Effector CD8-positive, alpha-beta T cell (primary cell): ENCODE measurements at regions not wholly inside any gene's neighbourhood (a gene's known extent, or its start where the extent isn't known, plus 50 kb on each side); places are given as distances from the start of the nearest gene placed in this dataset.

Experiments used
- DNase-seq: peaks from one replicate; lab custom pipeline; 2025; lab: John Stamatoyannopoulos, UW

DNA sequence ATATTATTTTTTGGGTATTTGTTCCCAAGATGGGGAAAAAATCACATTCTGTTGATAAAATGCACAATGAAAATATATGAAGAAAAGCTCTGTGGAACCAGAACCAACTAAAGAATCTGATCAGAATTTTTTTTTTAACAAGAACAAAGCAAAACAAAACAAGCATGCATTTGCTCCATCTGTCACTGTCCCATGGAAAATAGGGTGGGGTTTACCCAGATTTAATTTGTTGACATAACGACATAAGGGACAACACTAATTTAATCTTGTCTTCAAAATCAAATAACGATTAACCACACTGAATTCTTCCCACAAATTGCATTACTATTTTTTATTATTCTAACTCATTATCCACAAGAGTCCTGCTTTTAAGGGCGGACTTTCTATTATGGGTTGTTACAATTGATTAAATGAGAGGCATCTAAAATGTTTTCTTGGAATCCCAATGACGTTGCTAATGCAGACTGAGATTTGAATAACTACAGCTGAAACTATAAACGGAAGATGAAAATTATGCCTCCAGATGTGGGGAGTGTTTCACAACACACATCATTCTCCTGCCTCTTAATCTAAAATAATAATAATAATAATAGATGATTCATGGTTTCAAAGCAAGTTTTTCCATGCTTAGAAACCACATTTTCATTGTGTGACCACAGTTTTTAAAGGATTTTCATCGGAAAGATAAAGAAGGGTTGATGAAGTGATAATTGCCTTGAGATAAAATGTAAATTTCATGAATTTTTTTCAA, 307.0 kb upstream of the CPEB2 start:
- no peak for DNase-seq

DNA sequence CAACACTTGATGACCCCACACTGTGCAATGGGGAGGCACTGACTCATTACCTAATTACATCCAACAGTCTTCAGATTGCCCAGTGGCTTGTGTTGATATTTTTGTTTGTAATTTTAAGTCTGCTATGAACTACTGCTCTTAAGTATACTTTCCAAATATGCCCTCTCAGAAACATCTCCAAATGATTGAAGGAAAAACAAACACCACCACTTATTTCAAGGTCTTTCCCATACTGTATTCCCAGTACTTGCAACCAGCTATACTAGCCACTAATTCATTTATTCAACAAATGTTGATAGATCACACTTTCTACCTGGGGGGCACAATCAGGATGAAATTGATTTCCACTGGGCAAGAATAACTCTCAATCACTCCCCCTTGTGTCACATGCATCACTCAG, 302.2 kb upstream of the CPEB2 start:
- DNase-seq = no peak

DNA sequence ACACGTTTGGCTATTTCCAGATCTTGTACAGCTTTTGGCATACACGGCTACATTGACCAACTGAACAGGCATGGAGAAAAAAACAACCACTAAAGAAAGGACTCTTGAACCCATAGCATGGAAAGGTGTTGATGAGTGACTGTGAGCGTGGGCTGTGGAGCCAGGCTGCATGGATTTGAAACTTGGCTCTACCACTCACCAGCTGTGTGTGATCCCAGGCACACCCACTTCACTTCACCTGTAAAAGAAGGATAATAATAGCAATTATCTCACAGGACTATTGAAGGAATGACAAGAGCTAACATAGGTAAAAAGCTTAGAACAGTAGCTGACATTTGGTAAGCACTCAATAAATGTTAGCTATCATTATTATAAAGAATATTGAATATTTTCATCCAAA, 301.7 kb upstream of the CPEB2 start:
- DNase-seq = no peak

DNA sequence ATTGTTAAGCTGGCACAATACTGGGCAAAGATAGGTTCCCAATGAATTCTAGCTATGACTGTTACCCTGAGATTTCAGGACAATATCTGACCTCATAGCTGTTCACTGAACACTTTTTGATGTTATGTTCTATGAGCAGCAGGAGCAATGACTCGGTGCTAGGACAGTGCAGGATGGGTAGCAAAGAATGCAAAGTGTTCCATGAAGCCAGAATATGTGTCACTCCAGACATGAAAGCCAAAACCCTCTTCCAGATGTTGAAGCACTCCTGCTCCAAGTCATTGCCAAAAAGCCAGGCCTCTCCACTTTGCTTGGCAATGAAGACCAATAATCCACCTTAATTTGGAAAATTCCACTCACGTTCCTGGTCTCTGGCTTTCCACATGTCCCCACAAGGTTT, 300.9 kb upstream of the CPEB2 start:
- no peak for DNase-seq

DNA sequence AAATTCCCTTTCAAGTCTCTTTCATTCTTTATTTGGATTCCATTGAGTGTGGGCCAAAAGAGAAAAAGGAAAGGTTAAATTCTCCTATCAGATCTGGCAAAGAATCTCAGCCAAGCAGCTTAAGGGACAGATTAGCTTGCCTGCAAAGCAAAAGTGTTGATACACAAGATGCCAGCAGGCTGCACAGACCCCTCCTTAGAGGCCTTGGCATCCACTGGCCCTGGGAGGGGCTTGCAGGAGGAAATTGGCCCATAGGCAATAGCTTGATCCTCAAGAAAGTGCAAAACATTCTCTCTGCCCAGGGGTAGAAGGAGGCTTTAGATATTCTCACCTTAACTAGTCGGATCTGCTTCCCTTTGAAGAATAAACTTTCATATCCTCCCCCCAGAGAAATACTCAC, 300.4 kb upstream of the CPEB2 start:
- DNase-seq = no peak

DNA sequence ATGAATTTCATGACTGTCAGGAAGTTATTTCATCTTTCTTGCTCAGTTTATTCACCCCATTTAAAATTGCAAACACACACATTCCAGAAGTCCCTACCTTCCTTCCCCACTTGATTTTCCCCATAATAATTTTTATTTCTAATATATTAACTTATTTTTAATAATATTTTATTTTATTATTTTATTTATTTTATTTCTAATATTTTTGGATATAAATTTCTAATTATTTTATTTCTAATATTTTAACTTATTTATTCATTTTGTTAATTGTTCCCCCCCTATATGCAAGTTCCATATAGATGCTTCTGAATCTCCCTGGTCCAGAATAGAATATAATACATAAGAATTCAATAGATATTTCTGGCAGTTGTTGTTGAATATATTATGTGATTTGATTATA, 293.7 kb upstream of the CPEB2 start:
- DNase-seq = no peak

DNA sequence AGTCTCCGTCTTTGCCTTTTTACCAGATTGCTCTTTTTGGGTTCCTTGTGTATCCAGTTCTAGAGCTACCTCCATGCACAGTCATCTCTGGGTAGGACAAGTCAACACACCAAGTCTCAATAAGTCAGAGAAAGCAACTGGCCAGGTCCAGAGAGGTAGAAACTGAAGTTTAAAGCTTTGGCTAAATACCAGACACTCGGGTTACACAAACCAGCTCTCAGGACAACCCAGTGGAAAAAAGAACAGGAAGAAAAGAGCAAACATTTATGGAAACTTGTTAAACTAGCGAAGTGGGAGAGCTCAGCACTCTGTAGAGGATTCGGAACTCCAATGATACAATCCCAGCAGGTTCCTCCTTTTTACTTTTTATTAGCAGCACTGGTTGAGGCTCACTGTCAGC, 291.0 kb upstream of the CPEB2 start:
- no peak for DNase-seq

DNA sequence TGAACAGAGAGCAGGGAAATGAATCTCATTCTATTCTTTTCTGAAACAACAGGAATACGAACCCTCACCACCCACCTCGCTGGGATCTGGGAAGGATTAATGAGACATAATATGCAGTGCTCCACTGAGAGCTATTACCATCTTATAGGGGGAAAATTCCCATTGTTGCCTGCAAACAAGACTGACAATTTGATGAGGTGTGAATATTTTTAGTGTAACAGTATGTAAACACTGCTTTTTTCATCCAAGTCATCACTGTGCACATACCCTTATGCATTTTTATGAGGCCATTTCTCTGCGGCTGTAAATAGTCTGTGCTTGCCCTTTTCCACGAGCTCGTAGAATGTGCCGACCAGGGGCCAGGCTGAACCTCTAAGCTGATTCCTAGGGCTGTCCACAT, 285.6 kb upstream of the CPEB2 start:
- DNase-seq = no peak

DNA sequence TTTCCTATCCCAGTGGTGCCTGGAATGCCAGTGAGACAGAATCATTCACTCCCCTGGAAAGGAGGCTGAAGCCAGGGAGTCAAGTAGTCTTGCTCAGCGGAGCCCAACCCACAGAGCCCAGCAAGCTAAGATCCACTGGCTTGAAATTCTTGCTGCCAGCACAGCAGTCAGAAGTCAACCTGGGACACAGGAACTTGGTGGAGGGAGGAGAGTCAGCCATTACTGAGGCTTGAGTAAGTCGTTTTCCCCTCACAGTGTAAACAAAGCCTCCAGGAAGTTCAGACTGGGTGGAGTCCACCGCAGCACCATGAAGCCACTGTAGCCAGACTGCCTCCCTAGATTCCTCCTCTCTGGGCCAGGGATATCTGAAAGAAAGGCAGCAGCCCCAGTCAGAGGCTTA, 283.2 kb upstream of the CPEB2 start:
- no peak for DNase-seq

DNA sequence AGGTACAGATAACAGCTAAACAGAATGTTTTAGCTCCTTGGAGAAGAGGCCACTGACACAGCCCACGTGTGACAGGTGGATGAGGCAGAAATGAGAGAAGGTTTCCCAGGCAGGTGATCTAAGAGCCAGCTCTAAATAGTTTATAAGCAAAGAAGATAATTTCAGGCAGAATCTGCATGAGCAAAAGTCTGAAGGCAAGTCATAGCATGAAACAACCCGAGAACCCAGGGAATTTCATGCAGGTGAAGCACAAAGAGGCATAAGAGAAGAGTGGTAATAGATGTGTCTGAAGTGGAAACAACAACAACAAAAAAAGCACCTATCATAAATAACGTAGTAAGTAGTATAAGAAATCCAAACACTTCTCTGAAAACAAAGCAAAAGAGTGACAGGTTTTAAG, 275.8 kb upstream of the CPEB2 start:
- DNase-seq = no peak

DNA sequence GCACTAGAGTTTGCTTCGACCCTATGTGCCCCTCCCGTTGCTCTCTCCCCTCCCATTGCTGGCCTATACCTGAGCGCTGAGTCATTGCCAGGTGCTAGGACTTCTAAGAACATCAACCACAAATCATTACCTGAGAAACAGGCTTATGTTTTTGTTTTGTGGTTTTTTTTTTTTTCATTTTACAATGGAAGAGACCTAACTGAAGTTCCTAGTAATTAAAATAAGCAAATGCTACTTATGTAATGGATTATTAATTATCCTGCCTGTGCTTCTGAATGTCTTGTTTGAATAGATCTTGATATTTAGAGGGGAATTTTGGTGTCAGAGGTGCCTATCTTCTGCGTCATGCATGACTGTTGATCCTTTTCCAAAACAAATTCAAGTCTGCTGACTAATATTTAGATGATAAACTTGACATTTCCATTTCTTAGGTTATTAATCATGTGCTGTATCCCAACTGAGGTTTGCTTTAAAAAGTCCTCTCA, 275.4 kb upstream of the CPEB2 start:
- no peak for DNase-seq

DNA sequence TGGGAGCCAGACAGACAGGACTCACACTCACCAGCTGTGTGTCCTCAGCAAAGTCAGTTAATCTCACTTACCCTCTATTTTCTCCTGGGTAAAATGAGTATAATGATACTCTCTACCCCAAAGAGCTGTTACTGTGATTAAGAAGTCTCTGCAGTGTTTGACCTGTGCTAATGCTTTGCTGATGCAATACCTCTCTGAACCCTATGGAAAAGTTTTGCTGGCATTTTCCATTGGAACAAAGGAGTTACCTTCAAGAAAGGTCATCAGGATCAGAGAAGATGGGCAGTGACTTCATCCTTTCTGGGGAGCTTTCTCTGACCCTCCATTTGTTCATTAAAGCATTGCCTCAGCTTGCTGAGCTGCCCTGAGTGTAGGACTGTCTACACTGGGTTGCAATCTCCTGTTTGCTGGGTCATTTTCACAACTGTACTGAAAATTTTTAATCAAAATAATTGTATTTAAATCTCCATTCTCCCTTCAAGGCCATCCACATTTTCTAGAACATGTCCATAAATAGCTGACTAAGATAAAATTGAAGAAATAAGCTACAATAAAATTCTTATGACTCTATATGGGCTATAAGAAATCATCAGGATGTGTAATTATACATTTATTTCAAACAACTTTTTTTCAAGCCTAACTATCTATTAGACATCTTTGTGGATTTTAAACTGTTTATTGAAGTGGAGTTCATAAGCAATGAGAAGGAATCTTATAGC, 272.8 kb upstream of the CPEB2 start:
- DNase-seq = no peak

DNA sequence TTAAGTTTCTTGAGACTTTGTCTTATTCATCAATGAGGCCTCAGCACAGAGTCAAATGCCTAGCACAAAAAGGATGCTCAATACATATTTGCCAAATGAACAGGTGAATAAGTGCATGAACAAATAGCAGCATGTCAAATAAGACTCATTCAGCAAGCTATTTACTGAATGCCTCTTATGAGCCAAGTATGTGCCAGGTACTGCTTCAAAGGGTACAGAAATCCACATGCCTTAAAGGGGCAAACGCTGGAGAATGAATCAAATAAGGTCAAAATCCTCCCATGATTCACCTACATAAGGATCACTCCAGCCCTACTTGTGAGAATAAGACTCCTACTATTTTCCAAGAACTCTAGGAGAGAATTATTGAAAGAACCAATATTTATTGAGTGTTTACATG, 260.2 kb upstream of the CPEB2 start:
- DNase-seq = no peak

DNA sequence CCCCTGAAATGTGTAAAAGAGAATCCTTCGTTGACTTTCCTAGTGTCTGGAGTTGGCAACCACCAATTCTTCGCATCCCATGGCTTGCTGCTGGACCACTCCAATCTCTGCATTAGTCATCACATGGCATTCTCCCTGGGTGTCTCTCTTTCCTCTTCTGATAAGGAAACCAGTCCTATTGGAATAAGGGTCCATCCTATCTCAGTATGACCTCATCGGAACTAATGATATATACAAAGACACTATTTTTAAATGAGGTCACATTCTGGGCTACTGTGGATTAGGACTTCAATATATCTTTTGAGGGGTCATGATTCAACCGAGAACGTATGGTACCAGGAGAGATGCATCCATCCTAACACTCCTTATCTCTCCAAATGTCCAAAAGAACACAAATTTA, 259.1 kb upstream of the CPEB2 start:
- no peak for DNase-seq

DNA sequence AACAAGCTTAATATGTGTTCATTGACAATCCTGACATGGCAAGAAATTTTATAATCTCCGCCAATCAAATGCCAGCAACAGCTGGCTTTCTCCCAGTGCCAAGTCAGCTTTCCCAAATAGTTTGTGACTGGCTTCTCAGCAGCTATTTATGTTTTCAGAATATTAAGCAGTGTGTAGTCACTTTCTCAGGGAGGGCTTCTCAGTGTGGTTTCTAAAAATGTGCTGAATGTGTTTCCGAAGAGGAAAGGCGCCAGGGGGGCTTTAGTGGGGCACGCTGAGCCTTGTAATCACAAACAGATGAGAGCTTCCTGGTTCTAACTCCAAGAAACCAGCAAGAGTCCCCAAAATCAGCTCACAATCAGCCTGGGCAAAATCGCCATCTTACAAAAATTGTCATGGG, 258.7 kb upstream of the CPEB2 start:
- DNase-seq = no peak

DNA sequence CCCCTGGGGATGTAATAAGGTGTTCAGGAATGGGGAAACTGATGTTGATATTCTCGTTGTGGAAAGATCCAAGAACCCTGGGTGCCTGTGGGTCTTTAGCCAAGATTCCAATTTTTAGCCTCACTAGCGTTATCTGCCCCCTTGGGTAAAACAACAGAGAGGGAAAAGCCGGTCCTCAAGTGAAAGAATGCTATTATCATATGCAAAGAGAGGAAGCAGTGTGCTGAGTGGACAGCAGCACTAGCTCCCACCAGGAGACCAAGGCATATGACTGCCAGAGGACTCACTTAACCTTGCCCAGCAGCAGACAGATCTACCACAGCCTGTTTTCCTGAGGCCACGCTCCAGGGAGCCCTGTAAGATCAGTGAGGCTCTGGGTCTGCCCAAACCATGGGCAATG, 257.9 kb upstream of the CPEB2 start:
- no peak for DNase-seq

DNA sequence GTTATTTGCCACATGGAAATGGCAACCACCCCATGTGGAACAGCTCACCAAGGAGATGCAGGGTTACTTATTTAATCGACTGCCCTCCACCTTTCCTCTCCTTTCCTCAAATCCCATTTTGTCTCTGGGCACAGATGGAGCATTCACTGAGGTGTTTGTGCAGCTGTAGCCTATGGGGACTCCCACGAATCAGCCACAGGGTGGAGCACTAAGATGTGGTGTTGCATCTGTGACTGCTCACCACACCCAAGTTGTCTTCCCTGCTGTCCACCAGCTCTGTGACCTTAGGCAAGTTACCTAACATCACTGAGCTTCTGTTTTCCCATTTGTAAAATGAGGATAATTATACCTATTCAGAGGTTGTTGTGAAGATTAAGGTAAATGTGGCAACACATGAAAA, 252.4 kb upstream of the CPEB2 start:
- DNase-seq = no peak

DNA sequence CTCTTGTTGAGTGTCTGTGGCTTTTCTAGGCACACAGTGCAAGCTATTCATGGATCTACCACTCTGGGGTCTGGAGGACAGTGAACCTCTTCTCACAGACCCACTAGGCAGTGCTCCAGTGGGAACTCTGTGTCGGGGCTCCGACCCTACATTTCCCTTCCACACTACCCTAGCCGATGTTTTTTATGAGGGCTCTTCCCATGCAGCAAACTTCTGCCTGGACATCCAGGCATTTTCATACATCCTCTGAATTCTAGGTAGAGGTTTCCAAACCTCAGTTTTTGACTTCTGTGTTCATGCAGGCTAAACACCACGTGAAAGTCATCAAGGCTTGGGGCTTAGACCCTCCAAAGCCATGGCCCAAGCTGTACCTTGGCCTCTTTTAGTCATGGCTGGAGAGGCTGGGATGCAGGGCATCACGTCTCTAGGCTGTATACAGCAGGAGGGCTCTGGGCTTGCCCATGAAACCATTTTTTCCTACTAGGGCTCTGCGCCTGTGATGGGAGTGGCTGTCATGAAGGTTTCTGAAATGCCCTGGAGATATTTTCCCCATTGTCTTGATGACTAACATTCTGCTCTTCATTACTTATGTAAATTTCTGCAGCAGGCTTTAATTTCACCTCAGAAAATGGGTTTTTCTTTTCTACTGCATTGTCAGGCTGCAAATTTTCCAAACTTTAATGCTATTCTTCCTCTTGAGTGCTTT, 249.8 kb upstream of the CPEB2 start:
- DNase-seq = no peak

DNA sequence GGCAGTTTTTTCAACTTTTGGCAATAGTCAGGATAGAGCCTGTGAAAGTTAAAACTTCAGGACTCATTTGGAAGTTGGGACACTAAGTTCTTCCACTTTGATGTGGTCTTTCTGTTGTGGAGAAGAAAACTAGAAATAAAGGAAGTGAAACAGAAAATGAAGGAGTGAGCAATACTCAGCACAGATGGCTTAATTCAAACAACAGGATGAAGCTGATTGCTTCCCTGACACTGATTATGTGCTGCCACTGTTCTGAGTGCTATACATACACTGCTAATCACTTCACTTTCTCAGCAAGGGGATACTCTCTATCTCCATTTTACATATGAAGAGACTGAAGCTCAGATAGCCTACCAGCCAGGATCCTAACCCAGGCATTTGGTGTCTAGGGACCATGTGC, 235.1 kb upstream of the CPEB2 start:
- DNase-seq = no peak

DNA sequence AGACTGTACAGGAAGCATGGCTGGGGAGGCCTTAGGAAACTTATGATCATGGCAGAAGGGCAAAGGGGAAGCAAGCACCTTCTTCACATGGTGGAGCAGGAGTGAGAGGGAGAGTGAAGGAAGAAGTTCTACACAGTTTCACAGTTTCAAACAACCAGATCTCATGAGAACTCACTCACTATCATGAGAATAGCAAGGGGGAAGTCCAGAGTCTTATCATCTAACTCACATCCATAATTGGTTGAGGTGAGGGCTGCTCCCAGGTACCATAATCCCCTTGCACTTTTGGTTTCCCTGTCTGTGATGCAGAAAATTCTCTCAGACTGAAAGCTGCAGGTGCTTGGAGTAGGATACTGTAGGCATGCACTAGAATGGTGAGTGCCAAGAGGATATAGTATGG, 233.8 kb upstream of the CPEB2 start:
- no peak for DNase-seq

DNA sequence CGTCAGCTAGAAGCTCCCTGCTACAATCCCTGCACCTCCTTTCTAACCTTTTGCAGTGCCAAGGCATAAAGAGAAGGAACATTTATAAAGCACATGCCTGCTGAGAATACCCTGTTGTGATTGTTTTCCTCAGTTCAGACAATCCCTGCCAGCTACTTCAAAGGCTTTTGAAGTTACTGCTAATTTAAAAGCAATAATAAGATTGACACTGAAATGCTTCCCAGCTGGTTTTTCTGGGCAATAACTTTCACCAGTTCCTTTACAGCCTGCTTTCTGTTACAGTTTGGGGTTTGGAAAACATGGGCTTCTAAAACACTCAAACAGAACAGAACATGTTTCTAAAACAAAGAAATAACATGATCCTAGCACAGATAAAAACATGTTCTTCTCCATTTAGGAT, 232.3 kb upstream of the CPEB2 start:
- DNase-seq = no peak

DNA sequence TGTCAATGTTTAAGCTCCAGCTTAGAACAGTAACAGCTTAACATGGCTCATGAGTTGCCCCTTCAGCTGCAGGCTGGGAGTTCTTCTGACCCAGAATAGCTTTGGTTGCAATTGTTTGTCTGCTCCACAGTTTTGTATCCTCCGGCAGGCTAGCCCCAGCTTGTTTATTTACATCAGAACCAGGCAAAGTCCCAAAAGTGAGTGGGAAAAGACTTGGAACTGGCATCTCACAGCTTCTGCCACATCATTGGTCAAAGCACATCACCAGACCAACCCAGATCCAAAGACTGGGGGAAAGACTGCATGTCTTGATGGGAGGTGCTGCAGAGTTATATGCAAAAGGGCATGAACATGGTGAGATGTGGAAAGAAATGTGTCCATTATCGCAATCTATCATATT, 231.2 kb upstream of the CPEB2 start:
- DNase-seq = no peak

DNA sequence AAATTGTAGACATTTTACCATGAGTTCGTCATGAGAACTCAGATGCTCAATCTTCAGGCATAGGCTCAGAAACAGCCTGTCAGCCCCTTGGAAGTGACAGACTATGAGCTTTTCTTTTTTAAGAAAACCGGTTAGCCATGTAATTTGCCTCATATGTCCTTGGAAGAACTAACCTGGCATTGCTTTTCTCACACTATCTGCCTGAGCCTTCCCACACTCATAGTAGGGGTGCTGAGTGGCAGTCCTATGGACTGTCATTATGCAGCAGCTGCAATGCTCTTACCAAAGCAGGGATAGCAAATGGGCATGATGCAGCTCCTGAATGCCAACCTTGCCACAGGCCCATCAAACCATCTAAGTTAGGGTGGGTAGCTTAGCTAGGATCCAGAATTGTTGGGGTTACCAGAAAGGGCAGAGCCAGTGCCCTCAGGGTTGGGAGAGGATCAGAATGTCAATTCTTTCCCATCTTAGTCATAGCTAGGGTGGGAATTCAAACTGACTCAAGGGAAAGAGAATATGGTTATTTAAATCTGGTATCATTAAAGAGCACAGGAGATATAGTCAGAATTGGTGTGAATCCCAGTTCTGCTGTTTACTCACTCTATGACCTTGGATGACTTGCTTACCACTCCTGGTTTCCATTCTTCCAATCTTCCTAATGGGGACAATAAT, 230.6 kb upstream of the CPEB2 start:
- DNase-seq = no peak
